ENCODE measurements at regions not wholly inside any gene's neighbourhood (a gene's known extent, or its start where the extent isn't known, plus 50 kb on each side); places are given as distances from the start of the nearest gene placed in this dataset.

- intact Hi-C loops (cut with DNase I; ENCODE audit: low total_unique reads): loop anchor here (10.0 kb wide), 1 partner anchor 66 kb away; no protein-coding TSS in a partner anchor
- Histone ChIP-seq H3K27ac (peak overlapping the region; percentile 45 to 98 (median 96)), H3K9me3 (no peaks in the 10 kb centered on the region), H3K4me3 (no peak overlapping the region), H3K36me3 (no peaks in the 10 kb centered on the region), H3K27me3 (replicated peaks in 1 of 7) (no peaks in the 10 kb centered on the region), H3K4me1 (peaks cover 59 to 97% (median 70%) of the 10 kb centered on the region in 6 donors)
- TF ChIP-seq POLR2AphosphoS5 (IDR thresholded peaks at IDR 0.05): no peak
- TF ChIP-seq CTCF (IDR thresholded peaks at IDR 0.05 in 8 of 11, conservative IDR thresholded peaks at IDR 0.05 in 3 of 11): no peak
- TF ChIP-seq POLR2A (IDR thresholded peaks at IDR 0.05): no peak
- 95 to 99% (median 97%) methylated on average over 4 of the region's 4 CpGs for WGBS, 5 donors
- DNase-seq: no peak
Observed at GRCh38 chr2:42108852-42109251, 60.3 kb upstream of the EML4 start.

GRCh38 chr2:42109959-42110640, 59.1 kb upstream of the EML4 start:
- no peak for DNase-seq
- no peak overlapping the region for H3K4me3 ChIP-seq
- no peaks in the 10 kb centered on the region for H3K27me3 ChIP-seq (replicated peaks in 1 of 7)
- H3K27ac ChIP-seq: peak overlapping the region in 5 of 8 donors; percentile 1 to 97 (median 35)
- intact Hi-C loops (cut with DNase I; ENCODE audit: low total_unique reads): loop anchor here (10.0 kb wide), 1 partner anchor 65 kb away; no protein-coding TSS in a partner anchor
- no peaks in the 10 kb centered on the region for H3K9me3 ChIP-seq
- H3K4me1 ChIP-seq: peaks cover 49 to 97% (median 69%) of the 10 kb centered on the region in 6 donors
- WGBS, 5 donors: 79 to 90% (median 86%) methylated on average over 7 of the region's 7 CpGs
- TF ChIP-seq CTCF (IDR thresholded peaks at IDR 0.05 in 8 of 11, conservative IDR thresholded peaks at IDR 0.05 in 3 of 11): no peak
- TF ChIP-seq POLR2A (IDR thresholded peaks at IDR 0.05): no peak
- TF ChIP-seq POLR2AphosphoS5 (IDR thresholded peaks at IDR 0.05): no peak
- no peaks in the 10 kb centered on the region for H3K36me3 ChIP-seq

GRCh38 chr2:42110641-42111322, 58.4 kb upstream of the EML4 start:
- H3K4me3 ChIP-seq: no peak overlapping the region
- intact Hi-C loops (cut with DNase I; ENCODE audit: low total_unique reads): no loop called here
- DNase-seq: no peak
- no peaks in the 10 kb centered on the region for H3K27me3 ChIP-seq (replicated peaks in 1 of 7)
- WGBS, 5 donors: 74 to 95% (median 80%) methylated on average over 12 of the region's 12 CpGs
- H3K4me1 ChIP-seq: peaks cover 43 to 97% (median 66%) of the 10 kb centered on the region in 6 donors
- no peaks in the 10 kb centered on the region for H3K9me3 ChIP-seq
- no peaks in the 10 kb centered on the region for H3K36me3 ChIP-seq
- peak overlapping the region in 5 of 8 donors; percentile 1 to 97 (median 35) for H3K27ac ChIP-seq
- TF ChIP-seq POLR2AphosphoS5 (IDR thresholded peaks at IDR 0.05): no peak
- TF ChIP-seq CTCF (IDR thresholded peaks at IDR 0.05 in 8 of 11, conservative IDR thresholded peaks at IDR 0.05 in 3 of 11): no peak
- TF ChIP-seq POLR2A (IDR thresholded peaks at IDR 0.05): no peak

GRCh38 chr2:42112418-42112817, 56.7 kb upstream of the EML4 start:
- Histone ChIP-seq H3K36me3 (no peaks in the 10 kb centered on the region), H3K4me1 (peaks cover 39 to 97% (median 65%) of the 10 kb centered on the region in 6 donors), H3K27me3 (replicated peaks in 1 of 7) (no peaks in the 10 kb centered on the region), H3K4me3 (no peak overlapping the region), H3K27ac (no peak overlapping the region), H3K9me3 (no peaks in the 10 kb centered on the region)
- DNase-seq: no peak
- intact Hi-C loops (cut with DNase I; ENCODE audit: low total_unique reads): no loop called here
- 93 to 99% (median 96%) methylated on average over 3 of the region's 3 CpGs for WGBS, 5 donors
- TF ChIP-seq POLR2A (IDR thresholded peaks at IDR 0.05) (no peak), POLR2AphosphoS5 (IDR thresholded peaks at IDR 0.05) (no peak), CTCF (IDR thresholded peaks at IDR 0.05 in 8 of 11, conservative IDR thresholded peaks at IDR 0.05 in 3 of 11) (no peak)
